HK-2 (cell line): ENCODE measurements at regions not wholly inside any gene's neighbourhood (a gene's known extent, or its start where the extent isn't known, plus 50 kb on each side); places are given as distances from the start of the nearest gene placed in this dataset.

Experiments
- DNase-seq: peaks from one replicate; pipeline ENCODE4 v3.0.0-alpha.2; 2018; ENCODE audit not compliant: unreplicated experiment

DNA sequence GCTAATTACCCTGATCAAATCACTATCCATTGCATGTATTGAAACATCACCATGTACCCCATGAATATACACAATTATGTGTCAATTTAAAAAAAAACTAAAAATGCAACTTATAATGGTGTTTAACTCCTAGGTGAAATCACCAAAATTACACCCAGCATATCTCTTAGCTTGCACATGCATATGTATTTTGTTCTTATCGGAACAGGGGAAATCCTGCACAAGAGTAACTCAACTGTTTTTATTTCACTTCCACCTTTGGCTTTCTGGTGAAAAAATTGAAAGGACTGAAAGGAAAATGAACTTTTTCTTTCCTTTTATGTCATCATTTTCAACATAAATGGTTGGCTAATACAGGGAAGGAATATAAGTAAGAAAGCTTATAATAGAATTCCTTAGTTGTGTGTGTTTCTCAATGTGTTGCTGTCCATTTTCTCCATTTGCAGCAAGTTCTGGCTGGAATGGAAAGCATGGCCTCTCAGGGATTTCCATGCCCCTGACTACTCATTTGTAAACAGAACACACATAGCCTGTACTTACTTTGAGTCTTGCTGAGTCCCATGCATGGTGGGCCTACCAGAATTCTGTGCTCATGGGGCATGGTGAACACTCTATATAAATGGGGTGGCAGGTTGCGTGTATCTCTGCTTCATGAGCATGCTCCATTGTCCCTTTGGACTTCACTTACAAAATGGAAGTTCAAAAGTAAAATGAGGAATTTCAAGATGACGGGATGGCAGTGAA lies 462.0 kb downstream of the HS3ST3B1 start:
- DNase-seq, result no peak

DNA sequence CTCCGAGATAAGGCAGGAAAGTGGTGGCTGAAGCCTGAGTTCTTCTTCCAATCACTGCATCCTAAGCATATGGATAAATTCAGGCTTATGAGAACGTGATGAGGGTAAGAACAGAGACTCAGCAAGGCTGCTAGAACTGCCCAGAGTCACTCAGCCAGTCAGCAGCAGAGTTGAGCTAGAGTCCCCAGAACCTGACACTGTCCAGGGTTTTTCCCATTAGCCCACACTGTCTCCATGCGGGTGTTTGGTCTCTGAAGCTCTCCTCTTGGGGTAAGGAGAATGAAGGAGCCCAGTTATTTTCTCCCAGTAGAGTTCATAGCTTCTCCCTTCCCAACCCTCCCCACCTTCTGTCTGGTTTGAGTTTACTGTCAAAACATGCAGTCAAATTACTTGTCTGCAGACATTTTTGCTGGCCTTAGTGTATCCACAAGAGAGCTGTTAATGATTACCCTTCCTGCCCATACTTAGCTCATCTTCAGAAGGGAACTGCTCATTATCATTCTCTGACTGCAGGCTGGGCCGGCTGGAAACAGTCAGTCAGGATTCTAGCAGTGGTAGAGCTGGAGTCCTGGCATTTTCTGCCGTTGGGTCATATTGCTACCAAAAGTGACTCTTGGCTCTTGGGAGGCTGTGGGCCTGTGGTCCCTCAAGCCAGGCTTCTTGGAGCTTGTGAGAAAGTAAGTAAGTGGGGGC lies 460.0 kb downstream of the HS3ST3B1 start:
- DNase-seq, result peak; percentile 22

DNA sequence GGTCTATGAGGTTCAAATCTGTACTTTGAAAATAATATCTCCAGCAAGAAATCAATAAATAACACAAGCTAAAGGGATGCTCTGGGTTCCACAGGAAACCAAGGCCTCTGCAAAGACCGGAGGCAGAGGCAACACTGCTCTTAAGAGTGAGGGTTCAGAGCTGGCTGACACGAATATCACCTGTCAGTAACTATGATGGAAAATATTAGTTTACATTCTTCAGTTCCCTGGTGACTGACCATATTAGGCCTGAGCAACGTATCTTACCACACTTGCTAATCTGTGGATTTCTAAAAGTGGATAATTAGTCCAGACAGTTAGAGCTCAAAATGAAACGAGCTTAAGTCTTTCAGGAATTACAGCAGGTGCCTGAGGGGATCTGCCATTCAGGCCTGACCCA lies 459.3 kb downstream of the HS3ST3B1 start:
- no peak for DNase-seq

DNA sequence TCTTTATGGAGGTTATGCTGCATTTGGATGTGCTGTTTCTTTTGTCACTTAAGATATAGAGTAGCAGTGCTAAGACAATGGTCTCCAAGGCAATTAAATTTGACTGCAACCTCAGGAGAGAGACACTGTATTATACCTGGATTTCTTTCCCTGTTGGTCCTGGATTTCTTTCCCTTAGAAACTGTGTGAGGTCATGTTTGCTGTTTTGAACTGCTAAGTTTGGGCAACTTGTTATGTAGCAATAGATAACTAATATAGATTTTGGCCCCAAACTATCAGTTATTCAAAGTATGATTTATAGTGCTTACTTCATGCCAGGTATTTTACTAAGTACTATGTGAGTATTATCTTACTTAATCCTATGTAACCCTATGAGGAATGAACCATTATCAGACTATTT lies 458.4 kb downstream of the HS3ST3B1 start:
- no peak for DNase-seq

- no peak for DNase-seq
Measured at GRCh38 chr17:14756479-14756878, 455.6 kb downstream of the HS3ST3B1 start.

GRCh38 chr17:14755002-14755401 lies 454.1 kb downstream of the HS3ST3B1 start:
- DNase-seq, result no peak

DNA sequence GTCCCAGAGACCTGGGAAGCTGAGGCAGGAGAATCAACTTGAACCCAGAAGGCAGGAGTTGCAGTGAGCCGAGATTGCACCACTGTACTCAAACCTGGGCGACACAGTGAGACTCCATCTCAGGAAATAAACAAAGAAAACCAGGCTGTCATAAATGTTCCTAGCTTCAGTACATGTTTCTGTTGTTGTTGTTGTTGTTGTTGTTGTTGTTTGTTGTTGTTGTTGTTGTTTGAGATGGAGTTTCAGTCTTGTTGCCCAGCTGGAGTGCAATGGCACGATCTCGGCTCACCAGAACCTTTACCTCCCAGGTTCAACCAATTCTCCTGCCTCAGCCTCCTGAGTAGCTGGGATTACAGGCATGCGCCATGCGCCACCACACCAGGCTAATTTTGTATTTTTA lies 452.5 kb downstream of the HS3ST3B1 start:
- no peak for DNase-seq

DNA sequence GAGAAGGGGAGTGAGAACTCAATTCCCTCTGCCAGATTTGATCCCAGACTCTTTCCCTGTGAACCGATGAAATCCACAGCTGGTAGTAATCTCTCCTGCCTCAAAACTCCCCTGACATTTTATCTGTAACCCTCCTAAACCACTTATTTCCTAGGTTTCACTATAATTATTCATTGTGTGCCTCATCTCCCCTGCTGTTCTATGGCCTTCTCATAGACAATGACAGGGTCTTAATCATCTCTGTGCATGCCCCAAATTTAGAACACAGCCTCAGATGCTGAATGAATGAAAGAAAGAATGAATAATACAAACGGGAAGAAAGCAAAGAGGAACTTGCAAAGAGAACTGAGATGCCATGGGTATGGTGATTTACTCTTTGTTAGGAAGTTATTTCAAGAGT lies 451.1 kb downstream of the HS3ST3B1 start:
- DNase-seq, result no peak

DNA sequence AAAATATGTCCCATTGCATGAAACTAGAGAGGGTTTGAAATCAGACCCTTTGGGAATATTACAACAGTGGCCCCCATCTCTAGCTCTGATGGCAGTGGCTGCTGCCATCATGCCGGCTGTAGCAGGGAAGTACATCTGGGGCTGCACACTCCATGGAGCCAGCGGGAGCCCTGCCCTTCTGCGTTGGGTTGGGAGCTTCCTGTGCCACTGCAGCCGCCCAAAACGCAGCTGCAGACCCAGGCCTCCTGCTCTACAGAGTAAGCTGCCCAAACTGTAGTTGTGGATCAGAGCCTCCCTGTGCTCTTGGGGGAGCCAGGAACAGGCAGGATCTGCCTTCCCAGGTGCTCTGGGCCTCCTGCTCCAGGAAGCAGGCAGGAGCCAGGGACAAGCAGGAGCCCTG lies 450.0 kb downstream of the HS3ST3B1 start:
- DNase-seq, result no peak

GRCh38 chr17:14749269-14749668 lies 448.4 kb downstream of the HS3ST3B1 start:
- no peak for DNase-seq

DNA sequence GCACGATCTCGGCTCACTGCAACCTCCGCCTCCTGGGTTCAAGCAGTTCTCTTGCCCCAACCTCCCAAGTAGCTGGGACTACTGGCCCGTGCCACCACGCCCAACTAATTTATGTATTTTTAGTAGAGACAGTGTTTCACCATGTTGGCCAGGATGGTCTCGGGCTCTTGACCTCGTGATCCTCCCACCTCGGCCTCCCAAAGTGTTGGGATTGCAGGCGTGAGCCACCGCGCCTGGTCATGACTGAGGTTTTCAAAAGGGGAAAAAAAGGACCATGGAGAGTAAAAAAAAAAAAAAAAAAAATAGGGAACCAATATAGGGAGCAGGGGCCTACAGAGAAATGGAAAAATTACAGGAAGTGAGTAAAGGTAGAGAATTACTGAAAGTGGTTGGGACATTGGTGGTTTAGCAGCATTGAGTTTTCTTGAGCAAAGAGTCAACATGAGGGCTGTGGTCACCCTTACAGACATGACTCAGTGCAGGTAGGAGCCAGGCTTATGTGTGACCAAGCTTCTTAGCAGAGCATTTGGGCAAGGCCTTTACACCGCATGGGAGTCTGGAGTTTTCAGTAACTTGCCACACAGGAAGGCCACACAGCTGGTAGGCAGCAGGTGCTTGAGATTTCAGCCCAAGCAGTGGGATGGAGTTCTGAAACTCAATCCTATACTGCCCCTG lies 447.3 kb downstream of the HS3ST3B1 start:
- DNase-seq, result no peak

DNA sequence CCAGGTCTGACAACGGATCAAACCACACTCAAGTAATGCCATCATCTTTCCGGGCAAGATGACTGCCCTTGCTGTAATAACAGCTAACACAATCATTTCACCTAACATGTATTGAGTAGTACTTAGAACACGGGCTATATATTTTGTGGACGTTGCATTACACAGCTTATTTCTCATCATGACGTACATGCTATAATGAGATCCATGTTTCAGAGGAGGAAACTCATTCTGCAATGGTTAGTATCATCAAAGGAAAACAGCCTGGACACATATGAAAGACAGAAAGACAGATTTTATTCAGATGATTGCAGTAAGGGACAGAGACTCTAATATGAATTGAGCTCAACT lies 446.7 kb downstream of the HS3ST3B1 start:
- no peak for DNase-seq

- no peak for DNase-seq
Measured at GRCh38 chr17:14746822-14747602, 446.1 kb downstream of the HS3ST3B1 start.

GRCh38 chr17:14745541-14745940 lies 444.7 kb downstream of the HS3ST3B1 start:
- DNase-seq, result no peak

GRCh38 chr17:14744761-14745473 lies 444.0 kb downstream of the HS3ST3B1 start:
- DNase-seq, result no peak

DNA sequence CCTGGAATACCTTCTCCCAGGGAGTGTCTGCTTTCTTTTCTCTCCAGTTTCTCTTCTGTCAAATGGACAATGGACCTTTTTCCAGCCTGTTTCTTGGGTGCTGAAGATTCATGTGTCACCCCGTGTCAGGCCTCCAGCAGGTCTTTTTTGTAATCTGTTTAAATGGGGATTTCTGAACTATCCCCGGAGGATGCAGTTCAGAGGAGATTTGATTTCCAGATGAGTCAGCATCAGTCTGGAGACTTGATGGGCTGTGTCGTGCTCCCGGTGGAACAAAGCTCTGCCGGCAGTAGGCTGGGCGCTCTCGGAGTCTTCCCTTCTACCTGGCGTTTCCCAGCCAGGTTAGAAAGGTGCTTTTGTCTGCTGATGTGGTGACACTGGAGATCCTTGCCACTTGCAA lies 440.6 kb downstream of the HS3ST3B1 start:
- no peak for DNase-seq

DNA sequence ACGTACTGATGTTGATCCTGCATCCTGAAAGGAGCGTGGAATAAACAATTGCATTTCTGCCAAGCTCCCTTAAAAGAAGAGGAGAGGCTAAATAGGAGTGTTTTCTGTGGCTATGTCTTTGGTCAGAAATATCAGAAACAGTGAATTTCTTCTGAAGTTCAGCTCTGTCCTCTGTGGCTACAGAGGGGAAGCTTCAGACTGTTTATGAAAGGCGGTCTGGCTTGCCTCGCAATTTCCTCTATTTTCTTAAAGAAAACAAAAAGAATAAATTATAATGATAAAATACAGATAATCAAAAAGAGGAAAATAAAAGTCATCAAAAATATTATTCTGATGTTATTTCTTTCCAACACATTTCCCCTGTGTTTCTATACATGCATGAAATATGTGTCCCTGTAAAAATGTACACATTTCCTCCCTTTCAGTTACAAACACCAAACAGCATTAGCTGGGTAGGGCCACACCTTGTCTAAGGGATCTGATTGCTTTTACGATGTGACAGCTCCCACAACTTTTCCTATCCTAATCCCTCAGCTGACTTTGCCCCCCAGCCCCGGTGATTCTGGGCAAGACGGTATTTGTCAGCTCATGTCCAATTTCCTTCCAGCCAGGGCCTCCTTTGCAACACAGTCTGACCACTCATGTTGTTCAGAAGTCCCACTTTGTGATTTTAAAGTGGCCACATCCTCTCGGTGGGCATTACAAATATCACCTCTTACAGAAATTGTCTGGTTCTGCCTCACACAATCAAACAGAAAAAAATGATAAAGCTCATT lies 439.0 kb downstream of the HS3ST3B1 start:
- no peak for DNase-seq

GRCh38 chr17:14738652-14738988 lies 437.7 kb downstream of the HS3ST3B1 start:
- no peak for DNase-seq

DNA sequence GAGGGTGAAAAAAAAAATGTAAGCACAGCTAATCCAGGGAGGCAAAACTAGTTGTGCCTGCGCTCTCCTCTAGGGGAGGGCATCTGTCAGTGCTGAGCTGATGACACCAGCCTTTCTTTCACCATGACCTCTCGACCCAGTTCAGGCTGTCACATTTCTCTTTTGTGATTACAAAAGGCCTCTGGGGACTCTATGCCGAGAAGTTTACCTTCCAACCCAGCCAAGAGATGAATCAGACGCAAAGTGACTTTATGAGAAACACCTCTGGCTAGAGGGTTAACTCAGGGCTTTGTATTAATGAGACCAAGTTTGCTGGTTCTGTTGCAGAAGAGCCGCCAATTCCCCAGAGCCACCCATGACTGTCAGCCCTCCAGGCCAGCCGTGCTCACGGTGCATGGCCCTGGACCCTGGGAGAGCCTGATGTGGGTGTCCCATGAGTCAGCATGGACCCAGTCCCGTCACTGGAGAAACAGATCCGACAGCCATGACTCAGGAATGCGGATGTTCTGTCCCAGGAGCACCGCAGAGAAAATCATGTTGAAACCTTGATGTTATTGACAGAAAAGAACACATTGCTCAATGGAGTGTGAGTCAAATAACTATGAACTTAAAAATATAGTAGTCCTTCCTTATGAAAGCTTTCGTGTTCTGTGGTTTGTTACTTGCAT lies 437.2 kb downstream of the HS3ST3B1 start:
- peak; percentile 75 for DNase-seq

DNA sequence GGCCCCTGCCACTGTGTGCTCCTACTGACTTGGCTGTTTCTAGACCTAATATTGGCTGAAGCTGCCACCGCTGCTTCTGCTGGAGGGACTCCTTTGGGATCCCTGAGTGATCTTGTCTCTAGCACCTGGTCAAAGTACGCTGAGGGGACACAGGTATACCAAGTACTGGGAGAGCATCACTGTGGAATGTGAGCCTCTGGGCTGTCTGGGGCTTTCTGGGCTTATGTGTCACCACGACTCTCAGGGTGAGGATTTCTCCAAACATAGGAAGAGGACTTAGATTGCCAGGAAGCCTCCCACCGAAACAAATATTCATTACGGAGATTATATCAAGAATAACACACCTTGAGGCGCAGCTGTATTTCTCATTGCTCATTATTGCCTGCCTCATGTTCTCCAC lies 435.8 kb downstream of the HS3ST3B1 start:
- DNase-seq, result no peak
